Activated naive CD4-positive, alpha-beta T cell treated with anti-CD3 and anti-CD28 coated beads, Interleukin-2, amount 50 U/mL, for 24 hours (primary cell): ENCODE measurements at regions not wholly inside any gene's neighbourhood (a gene's known extent, or its start where the extent isn't known, plus 50 kb on each side); places are given as distances from the start of the nearest gene placed in this dataset.

Experiments
- H3K27ac Mint-ChIP-seq: one replicate; pipeline ENCODE4 v1.8.0; 2021; ENCODE audit warnings: mild to moderate bottlenecking, mixed read lengths
- H3K27me3 Mint-ChIP-seq: one replicate; pipeline ENCODE4 v1.8.0; 2021; ENCODE audit warnings: mixed read lengths
- H3K36me3 Mint-ChIP-seq: one replicate; pipeline ENCODE4 v1.8.0; 2021; ENCODE audit warnings: mixed read lengths
- H3K4me1 Mint-ChIP-seq: one replicate; pipeline ENCODE4 v1.8.0; 2021; ENCODE audit warnings: mixed read lengths
- H3K4me3 Mint-ChIP-seq: one replicate; pipeline ENCODE4 v1.8.0; 2021; ENCODE audit warnings: mild to moderate bottlenecking, mixed read lengths
- H3K9me3 Mint-ChIP-seq: one replicate; pipeline ENCODE4 v1.8.0; 2021; ENCODE audit warnings: mixed read lengths

GRCh38 chr2:120609826-120610395 is 125.8 kb upstream of the GLI2 start:
- peaks cover 4% of the 10 kb centered on the region for H3K27me3 Mint-ChIP-seq

GRCh38 chr2:120611016-120611415 is 124.7 kb upstream of the GLI2 start:
- Mint-ChIP-seq H3K36me3 (no peaks in the 10 kb centered on the region), H3K4me3 (no peak overlapping the region), H3K9me3 (no peaks in the 10 kb centered on the region), H3K4me1 (no peaks in the 10 kb centered on the region), H3K27ac (no peak overlapping the region), H3K27me3 (peaks cover 2% of the 10 kb centered on the region)

More at GRCh38 chr2:120609826-120610395, 125.8 kb upstream of the GLI2 start:
- no peaks in the 10 kb centered on the region for H3K9me3 Mint-ChIP-seq
- no peaks in the 10 kb centered on the region for H3K36me3 Mint-ChIP-seq
- no peak overlapping the region for H3K4me3 Mint-ChIP-seq
- H3K27ac Mint-ChIP-seq = no peak overlapping the region
- H3K4me1 Mint-ChIP-seq = no peaks in the 10 kb centered on the region

- Mint-ChIP-seq H3K4me3 (no peak overlapping the region), H3K36me3 (no peaks in the 10 kb centered on the region), H3K27me3 (peaks cover 2% of the 10 kb centered on the region), H3K4me1 (no peaks in the 10 kb centered on the region), H3K27ac (no peak overlapping the region), H3K9me3 (no peaks in the 10 kb centered on the region)
Measured at GRCh38 chr2:120611961-120612360, 123.7 kb upstream of the GLI2 start.

GRCh38 chr2:120612471-120612870 is 123.2 kb upstream of the GLI2 start:
- Mint-ChIP-seq H3K36me3 (no peaks in the 10 kb centered on the region), H3K27ac (no peak overlapping the region), H3K27me3 (peaks cover 2% of the 10 kb centered on the region), H3K9me3 (no peaks in the 10 kb centered on the region), H3K4me1 (no peaks in the 10 kb centered on the region), H3K4me3 (no peak overlapping the region)

GRCh38 chr2:120612931-120613330 is 122.7 kb upstream of the GLI2 start:
- Mint-ChIP-seq H3K4me3 (no peak overlapping the region), H3K36me3 (no peaks in the 10 kb centered on the region), H3K9me3 (no peaks in the 10 kb centered on the region), H3K4me1 (no peaks in the 10 kb centered on the region), H3K27me3 (peaks cover 2% of the 10 kb centered on the region), H3K27ac (no peak overlapping the region)

- Mint-ChIP-seq H3K9me3 (no peaks in the 10 kb centered on the region), H3K36me3 (no peaks in the 10 kb centered on the region), H3K4me1 (no peaks in the 10 kb centered on the region), H3K27ac (no peak overlapping the region), H3K4me3 (no peak overlapping the region), H3K27me3 (peaks cover 2% of the 10 kb centered on the region)
Measured at GRCh38 chr2:120613742-120614571, 121.7 kb upstream of the GLI2 start.

GRCh38 chr2:120614901-120615300 is 120.8 kb upstream of the GLI2 start:
- peaks cover 2% of the 10 kb centered on the region for H3K27me3 Mint-ChIP-seq

GRCh38 chr2:120616261-120616660 is 119.4 kb upstream of the GLI2 start:
- H3K9me3 Mint-ChIP-seq = no peaks in the 10 kb centered on the region
- H3K4me3 Mint-ChIP-seq = no peak overlapping the region
- H3K27me3 Mint-ChIP-seq = peaks cover 2% of the 10 kb centered on the region
- H3K27ac Mint-ChIP-seq = no peak overlapping the region
- no peaks in the 10 kb centered on the region for H3K36me3 Mint-ChIP-seq
- no peaks in the 10 kb centered on the region for H3K4me1 Mint-ChIP-seq

More at GRCh38 chr2:120614901-120615300, 120.8 kb upstream of the GLI2 start:
- Mint-ChIP-seq H3K36me3 (no peaks in the 10 kb centered on the region), H3K4me1 (no peaks in the 10 kb centered on the region), H3K27ac (no peak overlapping the region), H3K9me3 (no peaks in the 10 kb centered on the region), H3K4me3 (no peak overlapping the region)

- peaks cover 1% of the 10 kb centered on the region for H3K27me3 Mint-ChIP-seq
- no peaks in the 10 kb centered on the region for H3K4me1 Mint-ChIP-seq
- no peaks in the 10 kb centered on the region for H3K36me3 Mint-ChIP-seq
- H3K4me3 Mint-ChIP-seq = no peak overlapping the region
- H3K27ac Mint-ChIP-seq = no peak overlapping the region
- no peaks in the 10 kb centered on the region for H3K9me3 Mint-ChIP-seq
Measured at GRCh38 chr2:120617055-120617454, 118.6 kb upstream of the GLI2 start.

GRCh38 chr2:120618830-120619229 is 116.8 kb upstream of the GLI2 start:
- H3K4me3 Mint-ChIP-seq = no peak overlapping the region
- H3K36me3 Mint-ChIP-seq = no peaks in the 10 kb centered on the region
- H3K27ac Mint-ChIP-seq = no peak overlapping the region
- no peaks in the 10 kb centered on the region for H3K27me3 Mint-ChIP-seq
- no peaks in the 10 kb centered on the region for H3K4me1 Mint-ChIP-seq
- no peaks in the 10 kb centered on the region for H3K9me3 Mint-ChIP-seq

- Mint-ChIP-seq H3K27me3 (peaks cover under 1% of the 10 kb centered on the region), H3K36me3 (no peaks in the 10 kb centered on the region), H3K27ac (no peak overlapping the region), H3K4me3 (no peak overlapping the region), H3K4me1 (no peaks in the 10 kb centered on the region), H3K9me3 (no peaks in the 10 kb centered on the region)
Measured at GRCh38 chr2:120619579-120619978, 116.1 kb upstream of the GLI2 start.

GRCh38 chr2:120620025-120620793 is 115.5 kb upstream of the GLI2 start:
- no peak overlapping the region for H3K4me3 Mint-ChIP-seq
- H3K27me3 Mint-ChIP-seq = peaks cover 3% of the 10 kb centered on the region
- H3K4me1 Mint-ChIP-seq = no peaks in the 10 kb centered on the region
- no peaks in the 10 kb centered on the region for H3K9me3 Mint-ChIP-seq
- no peaks in the 10 kb centered on the region for H3K36me3 Mint-ChIP-seq
- H3K27ac Mint-ChIP-seq = no peak overlapping the region

GRCh38 chr2:120622159-120622869 is 113.4 kb upstream of the GLI2 start:
- no peak overlapping the region for H3K4me3 Mint-ChIP-seq
- H3K27me3 Mint-ChIP-seq = peaks cover 3% of the 10 kb centered on the region
- no peaks in the 10 kb centered on the region for H3K9me3 Mint-ChIP-seq
- H3K4me1 Mint-ChIP-seq = no peaks in the 10 kb centered on the region
- H3K36me3 Mint-ChIP-seq = no peaks in the 10 kb centered on the region
- H3K27ac Mint-ChIP-seq = no peak overlapping the region

GRCh38 chr2:120622886-120623753 is 112.5 kb upstream of the GLI2 start:
- no peak overlapping the region for H3K4me3 Mint-ChIP-seq
- no peaks in the 10 kb centered on the region for H3K4me1 Mint-ChIP-seq
- H3K27ac Mint-ChIP-seq = no peak overlapping the region
- H3K36me3 Mint-ChIP-seq = no peaks in the 10 kb centered on the region
- peaks cover 3% of the 10 kb centered on the region for H3K27me3 Mint-ChIP-seq
- H3K9me3 Mint-ChIP-seq = no peaks in the 10 kb centered on the region
